ENCODE measurements at regions not wholly inside any gene's neighbourhood (a gene's known extent, or its start where the extent isn't known, plus 50 kb on each side); places are given as distances from the start of the nearest gene placed in this dataset.

DNA sequence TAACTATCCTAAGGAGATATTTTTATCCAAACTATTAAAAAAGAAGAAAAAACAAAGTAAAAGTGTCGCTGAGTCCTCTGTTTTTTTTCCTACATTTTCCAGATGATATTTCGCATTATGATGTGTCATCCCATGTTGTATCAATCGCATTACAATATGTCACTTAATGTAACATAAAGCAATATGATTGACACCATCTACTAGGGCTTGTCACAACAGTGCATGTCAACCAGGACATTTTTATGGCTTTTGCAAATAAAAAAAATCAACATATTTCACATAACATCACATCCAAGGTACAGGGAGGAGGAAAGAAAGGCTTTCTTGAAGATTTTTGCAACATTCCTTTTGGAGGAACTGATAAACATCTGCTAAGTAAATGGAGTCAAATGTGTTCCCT, 308.9 kb downstream of the ETAA1 start:
- DNase-seq (ENCODE audit: low read depth in 1 of 2, low spot score in 2 of 2): no peak
- Histone ChIP-seq H3K27ac (no peak overlapping the region), H3K36me3 (no peaks in the 10 kb centered on the region), H3K4me1 (replicated peaks) (no peaks in the 10 kb centered on the region), H3K27me3 (replicated peaks) (peaks cover 6% of the 10 kb centered on the region; the same call in 1 of the 2 replicates), H3K9me3 (replicated peaks) (no peaks in the 10 kb centered on the region), H3K4me3 (no peak overlapping the region)

DNA sequence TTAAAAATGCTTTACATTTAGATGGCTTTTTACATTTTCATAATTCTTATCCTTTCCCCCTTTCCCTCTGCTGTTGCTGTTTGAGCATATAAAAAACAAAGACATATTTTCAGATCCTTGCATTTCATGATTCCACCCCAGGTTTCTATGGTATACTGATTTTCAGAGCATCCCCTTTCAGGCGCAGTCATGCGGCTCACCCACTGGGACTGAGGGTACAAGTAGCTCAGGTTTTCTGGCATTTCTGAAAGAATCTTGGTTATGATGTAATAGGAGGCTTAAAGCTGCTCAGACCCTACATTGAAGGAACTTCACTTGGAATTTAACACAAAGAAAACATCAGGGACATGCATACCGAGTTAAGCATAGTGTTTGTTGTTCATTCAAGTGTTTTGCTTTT, 310.8 kb downstream of the ETAA1 start:
- no peaks in the 10 kb centered on the region for H3K4me1 ChIP-seq (replicated peaks)
- H3K9me3 ChIP-seq (replicated peaks): no peaks in the 10 kb centered on the region
- H3K36me3 ChIP-seq: no peaks in the 10 kb centered on the region
- H3K27ac ChIP-seq: no peak overlapping the region
- DNase-seq (ENCODE audit: low read depth in 1 of 2, low spot score in 2 of 2): no peak
- H3K27me3 ChIP-seq (replicated peaks): peaks cover 6% of the 10 kb centered on the region; the same call in 1 of the 2 replicates
- no peak overlapping the region for H3K4me3 ChIP-seq

GRCh38 chr2:67709835-67710234, 312.7 kb downstream of the ETAA1 start:
- H3K4me3 ChIP-seq: no peak overlapping the region
- H3K27ac ChIP-seq: no peak overlapping the region
- H3K27me3 ChIP-seq (replicated peaks): peaks cover 6% of the 10 kb centered on the region; the same call in 1 of the 2 replicates
- no peaks in the 10 kb centered on the region for H3K4me1 ChIP-seq (replicated peaks)
- no peaks in the 10 kb centered on the region for H3K9me3 ChIP-seq (replicated peaks)
- H3K36me3 ChIP-seq: no peaks in the 10 kb centered on the region
- no peak for DNase-seq (ENCODE audit: low read depth in 1 of 2, low spot score in 2 of 2)

DNA sequence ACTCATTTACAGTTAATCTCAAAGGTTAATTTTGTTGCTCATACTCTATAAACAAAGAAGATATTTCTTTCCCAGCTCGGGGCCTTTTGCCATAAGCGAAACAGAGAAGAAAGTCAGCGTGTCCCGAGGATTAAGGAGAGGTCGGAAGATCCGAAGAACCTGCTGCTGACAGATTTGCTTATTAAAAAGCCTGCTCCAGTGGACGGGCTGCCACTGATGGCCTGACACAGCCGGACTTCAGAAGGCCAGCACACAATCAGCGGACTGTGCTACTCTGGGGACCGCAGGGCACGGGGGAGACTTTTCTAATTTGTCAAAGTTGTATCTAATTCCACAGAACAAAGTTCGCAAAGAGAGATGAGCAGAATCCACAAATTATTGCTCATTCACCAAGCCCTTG, 315.4 kb downstream of the ETAA1 start:
- no peak overlapping the region for H3K4me3 ChIP-seq
- H3K27ac ChIP-seq: no peak overlapping the region
- no peaks in the 10 kb centered on the region for H3K4me1 ChIP-seq (replicated peaks)
- H3K9me3 ChIP-seq (replicated peaks): no peaks in the 10 kb centered on the region
- H3K36me3 ChIP-seq: no peaks in the 10 kb centered on the region
- DNase-seq (ENCODE audit: low read depth in 1 of 2, low spot score in 2 of 2): no peak
- H3K27me3 ChIP-seq (replicated peaks): no peaks in the 10 kb centered on the region; the same call in 1 of the 2 replicates

- no peak overlapping the region for H3K27ac ChIP-seq
- no peaks in the 10 kb centered on the region for H3K9me3 ChIP-seq (replicated peaks)
- H3K4me1 ChIP-seq (replicated peaks): no peaks in the 10 kb centered on the region
- no peaks in the 10 kb centered on the region; the same call in 1 of the 2 replicates for H3K27me3 ChIP-seq (replicated peaks)
- H3K36me3 ChIP-seq: no peaks in the 10 kb centered on the region
- DNase-seq (ENCODE audit: low read depth in 1 of 2, low spot score in 2 of 2): no peak
- no peak overlapping the region for H3K4me3 ChIP-seq
These were observed 316.2 kb downstream of the ETAA1 start for GRCh38 chr2:67713376-67713775.

GRCh38 chr2:67716895-67717396, 319.8 kb downstream of the ETAA1 start:
- no peak overlapping the region for H3K27ac ChIP-seq
- no peaks in the 10 kb centered on the region for H3K4me1 ChIP-seq (replicated peaks)
- H3K36me3 ChIP-seq: no peaks in the 10 kb centered on the region
- no peak for DNase-seq (ENCODE audit: low read depth in 1 of 2, low spot score in 2 of 2)
- H3K27me3 ChIP-seq (replicated peaks): no peaks in the 10 kb centered on the region
- no peak overlapping the region for H3K4me3 ChIP-seq
- H3K9me3 ChIP-seq (replicated peaks): peaks cover 4% of the 10 kb centered on the region

GRCh38 chr2:67717692-67718091, 320.6 kb downstream of the ETAA1 start:
- Histone ChIP-seq H3K4me3 (no peak overlapping the region), H3K27ac (no peak overlapping the region), H3K4me1 (replicated peaks) (no peaks in the 10 kb centered on the region), H3K27me3 (replicated peaks) (no peaks in the 10 kb centered on the region), H3K9me3 (replicated peaks) (peaks cover 4% of the 10 kb centered on the region), H3K36me3 (no peaks in the 10 kb centered on the region)
- DNase-seq (ENCODE audit: low read depth in 1 of 2, low spot score in 2 of 2): no peak

DNA sequence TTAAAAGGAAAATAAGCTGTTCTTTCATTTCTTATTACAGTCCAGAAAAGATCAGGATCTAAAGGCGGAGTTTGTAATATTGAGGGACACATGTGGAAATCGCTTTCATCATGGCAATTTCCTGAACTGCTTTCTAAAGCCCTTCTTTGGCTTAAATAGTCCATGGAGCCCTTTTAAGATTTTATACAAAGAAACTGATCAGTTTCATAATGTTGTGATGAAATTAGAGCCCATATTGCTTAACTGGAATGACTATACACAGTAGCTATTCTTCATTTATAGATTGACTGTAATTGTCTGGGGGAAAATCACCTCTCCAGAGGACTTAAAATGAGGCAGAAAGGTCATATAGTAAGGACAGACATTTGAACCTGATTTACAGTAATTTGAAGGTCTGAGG, 322.2 kb downstream of the ETAA1 start:
- H3K27me3 ChIP-seq (replicated peaks): no peaks in the 10 kb centered on the region
- peaks cover 4% of the 10 kb centered on the region for H3K9me3 ChIP-seq (replicated peaks)
- no peaks in the 10 kb centered on the region for H3K4me1 ChIP-seq (replicated peaks)
- H3K4me3 ChIP-seq: no peak overlapping the region
- no peak for DNase-seq (ENCODE audit: low read depth in 1 of 2, low spot score in 2 of 2)
- H3K27ac ChIP-seq: no peak overlapping the region
- no peaks in the 10 kb centered on the region for H3K36me3 ChIP-seq

DNA sequence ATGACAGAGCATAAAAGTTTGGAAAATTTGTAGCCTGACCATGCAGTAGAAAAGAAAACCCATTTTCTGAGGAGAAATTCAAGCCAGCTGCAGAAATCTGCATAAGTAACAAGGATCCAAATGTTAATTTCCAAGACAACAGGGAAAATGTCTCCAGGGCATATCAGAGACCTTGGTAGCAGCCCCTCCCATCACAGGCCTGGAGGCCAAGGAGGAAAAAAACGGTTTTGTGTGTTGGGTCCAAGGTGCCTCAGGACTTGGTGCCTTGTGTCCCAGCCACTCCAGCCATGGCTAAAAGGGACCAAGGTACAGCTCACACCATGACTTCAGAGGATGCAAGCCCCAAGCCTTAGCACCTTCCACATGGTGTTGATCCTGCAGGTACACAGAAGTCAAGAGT, 324.4 kb downstream of the ETAA1 start:
- no peaks in the 10 kb centered on the region for H3K36me3 ChIP-seq
- H3K27ac ChIP-seq: no peak overlapping the region
- H3K27me3 ChIP-seq (replicated peaks): no peaks in the 10 kb centered on the region
- H3K4me3 ChIP-seq: no peak overlapping the region
- peaks cover 4% of the 10 kb centered on the region for H3K9me3 ChIP-seq (replicated peaks)
- no peaks in the 10 kb centered on the region for H3K4me1 ChIP-seq (replicated peaks)
- no peak for DNase-seq (ENCODE audit: low read depth in 1 of 2, low spot score in 2 of 2)

- Histone ChIP-seq H3K27ac (no peak overlapping the region), H3K4me3 (no peak overlapping the region), H3K9me3 (replicated peaks) (peaks cover 4% of the 10 kb centered on the region), H3K4me1 (replicated peaks) (no peaks in the 10 kb centered on the region), H3K27me3 (replicated peaks) (no peaks in the 10 kb centered on the region), H3K36me3 (no peaks in the 10 kb centered on the region)
- no peak for DNase-seq (ENCODE audit: low read depth in 1 of 2, low spot score in 2 of 2)
These were observed 327.1 kb downstream of the ETAA1 start for GRCh38 chr2:67724261-67724660.

DNA sequence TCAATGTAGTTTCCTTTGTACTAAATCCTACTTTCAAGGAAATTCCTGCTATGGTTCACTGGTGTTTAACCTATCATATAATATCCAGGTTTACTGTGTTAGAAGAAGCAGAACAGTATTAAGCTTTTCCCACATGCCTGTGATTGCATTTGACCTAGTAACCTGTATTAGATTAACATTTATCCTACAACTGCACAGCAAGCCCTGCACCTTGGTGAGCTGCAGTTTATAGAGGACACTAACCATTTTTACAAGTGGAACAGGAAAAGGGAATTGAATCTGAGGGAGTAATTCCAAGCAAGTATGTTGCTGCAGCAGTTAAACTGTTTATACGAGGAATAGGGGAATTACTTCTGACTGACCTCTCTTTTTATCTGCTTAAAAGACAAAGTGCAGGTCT, 328.6 kb downstream of the ETAA1 start:
- no peaks in the 10 kb centered on the region for H3K4me1 ChIP-seq (replicated peaks)
- peaks cover 3% of the 10 kb centered on the region for H3K9me3 ChIP-seq (replicated peaks)
- H3K36me3 ChIP-seq: no peaks in the 10 kb centered on the region
- H3K4me3 ChIP-seq: no peak overlapping the region
- DNase-seq (ENCODE audit: low read depth in 1 of 2, low spot score in 2 of 2): no peak
- no peak overlapping the region for H3K27ac ChIP-seq
- no peaks in the 10 kb centered on the region for H3K27me3 ChIP-seq (replicated peaks)

DNA sequence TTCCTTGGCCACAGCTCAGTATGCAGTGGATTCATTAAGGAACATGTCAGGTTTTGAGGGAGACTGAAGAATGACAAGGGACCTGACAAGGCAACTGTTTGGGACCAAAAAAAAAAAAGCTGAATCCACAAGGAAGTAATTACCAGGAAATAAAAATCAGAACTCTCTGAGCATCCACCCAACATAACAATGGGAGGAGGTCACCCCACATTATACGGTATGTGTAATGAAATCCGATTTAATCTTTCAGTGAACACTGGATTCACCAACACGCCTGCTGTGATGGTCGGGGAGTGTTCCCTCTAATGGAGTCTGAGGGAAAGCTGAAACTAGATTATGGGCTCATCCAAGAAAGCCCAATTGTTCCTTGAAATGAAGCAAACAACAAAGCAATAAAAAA, 329.3 kb downstream of the ETAA1 start:
- H3K27me3 ChIP-seq (replicated peaks): no peaks in the 10 kb centered on the region
- no peaks in the 10 kb centered on the region for H3K9me3 ChIP-seq (replicated peaks)
- H3K4me3 ChIP-seq: no peak overlapping the region
- no peaks in the 10 kb centered on the region for H3K4me1 ChIP-seq (replicated peaks)
- no peak overlapping the region for H3K27ac ChIP-seq
- DNase-seq (ENCODE audit: low read depth in 1 of 2, low spot score in 2 of 2): no peak
- H3K36me3 ChIP-seq: no peaks in the 10 kb centered on the region

GRCh38 chr2:67727131-67727530, 330.0 kb downstream of the ETAA1 start:
- no peak overlapping the region for H3K4me3 ChIP-seq
- no peak for DNase-seq (ENCODE audit: low read depth in 1 of 2, low spot score in 2 of 2)
- H3K4me1 ChIP-seq (replicated peaks): no peaks in the 10 kb centered on the region
- H3K27me3 ChIP-seq (replicated peaks): no peaks in the 10 kb centered on the region
- no peaks in the 10 kb centered on the region for H3K36me3 ChIP-seq
- no peaks in the 10 kb centered on the region for H3K9me3 ChIP-seq (replicated peaks)
- H3K27ac ChIP-seq: no peak overlapping the region

GRCh38 chr2:67727623-67728022, 330.5 kb downstream of the ETAA1 start:
- Histone ChIP-seq H3K4me3 (no peak overlapping the region), H3K9me3 (replicated peaks) (no peaks in the 10 kb centered on the region), H3K27ac (no peak overlapping the region), H3K36me3 (no peaks in the 10 kb centered on the region), H3K27me3 (replicated peaks) (no peaks in the 10 kb centered on the region), H3K4me1 (replicated peaks) (no peaks in the 10 kb centered on the region)
- no peak for DNase-seq (ENCODE audit: low read depth in 1 of 2, low spot score in 2 of 2)

- no peak overlapping the region for H3K4me3 ChIP-seq
- no peak for DNase-seq (ENCODE audit: low read depth in 1 of 2, low spot score in 2 of 2)
These were observed 332.3 kb downstream of the ETAA1 start for GRCh38 chr2:67729474-67729873.

More at GRCh38 chr2:67729474-67729873, 332.3 kb downstream of the ETAA1 start:
- Histone ChIP-seq H3K4me1 (replicated peaks) (no peaks in the 10 kb centered on the region), H3K36me3 (no peaks in the 10 kb centered on the region), H3K27ac (no peak overlapping the region), H3K27me3 (replicated peaks) (no peaks in the 10 kb centered on the region), H3K9me3 (replicated peaks) (no peaks in the 10 kb centered on the region)

Data from SJSA1 (cell line).